ENCODE measurements at regions not wholly inside any gene's neighbourhood (a gene's known extent, or its start where the extent isn't known, plus 50 kb on each side); places are given as distances from the start of the nearest gene placed in this dataset.

DNA sequence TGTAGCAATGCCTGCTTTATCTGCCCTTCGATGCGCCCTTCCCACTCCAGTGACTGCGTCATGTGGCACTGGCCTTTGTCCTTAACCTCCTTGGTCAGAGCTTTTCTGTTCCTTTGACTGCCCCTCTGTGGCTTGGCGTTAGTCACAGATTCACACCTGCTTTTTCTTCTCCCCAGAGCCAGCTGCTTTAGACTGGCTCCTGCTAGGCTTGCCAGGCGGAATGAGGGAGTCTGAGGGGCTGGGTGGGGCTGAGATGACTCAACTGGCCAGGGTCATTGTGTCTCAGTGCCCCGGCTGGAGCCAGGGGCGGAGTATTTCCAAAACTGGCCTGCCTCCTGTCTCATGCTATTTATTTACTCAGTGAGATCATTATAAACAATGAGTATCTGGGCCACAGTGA is 194.1 kb downstream of the EMX2 start:
- Mint-ChIP-seq H3K4me1 (peaks cover 19% of the 10 kb centered on the region), H3K27me3 (ENCODE audit: insufficient read depth, low read depth, poor library complexity) (peaks cover 29% of the 10 kb centered on the region), H3K9me3 (no peaks in the 10 kb centered on the region), H3K36me3 (ENCODE audit: low read depth) (no peaks in the 10 kb centered on the region), H3K27ac (no peak overlapping the region), H3K4me3 (no peak overlapping the region)
- DNase-seq (ENCODE audit: low spot score) (no peak), ATAC-seq (no peak)
- H2AFZ ChIP-seq: no peak overlapping the region
- H4K20me1 ChIP-seq (replicated peaks; ENCODE audit: insufficient read depth): no peaks in the 10 kb centered on the region
- H3K79me2 ChIP-seq (replicated peaks; ENCODE audit: insufficient read depth): no peaks in the 10 kb centered on the region
- peaks cover 22% of the 10 kb centered on the region for H3K4me1 ChIP-seq (ENCODE audit: insufficient read depth)
- H3K27me3 ChIP-seq (ENCODE audit: insufficient read depth): peaks cover 42% of the 10 kb centered on the region
- TF ChIP-seq, protein P1, sequence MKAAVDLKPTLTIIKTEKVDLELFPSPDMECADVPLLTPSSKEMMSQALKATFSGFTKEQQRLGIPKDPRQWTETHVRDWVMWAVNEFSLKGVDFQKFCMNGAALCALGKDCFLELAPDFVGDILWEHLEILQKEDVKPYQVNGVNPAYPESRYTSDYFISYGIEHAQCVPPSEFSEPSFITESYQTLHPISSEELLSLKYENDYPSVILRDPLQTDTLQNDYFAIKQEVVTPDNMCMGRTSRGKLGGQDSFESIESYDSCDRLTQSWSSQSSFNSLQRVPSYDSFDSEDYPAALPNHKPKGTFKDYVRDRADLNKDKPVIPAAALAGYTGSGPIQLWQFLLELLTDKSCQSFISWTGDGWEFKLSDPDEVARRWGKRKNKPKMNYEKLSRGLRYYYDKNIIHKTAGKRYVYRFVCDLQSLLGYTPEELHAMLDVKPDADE (IDR thresholded peaks at IDR 0.05): no peak
- TF ChIP-seq JUNB (IDR thresholded peaks at IDR 0.05; ENCODE audit: unreplicated experiment) (no peak), EZH2 (IDR thresholded peaks at IDR 0.05; ENCODE audit: low read depth, unreplicated experiment) (no peak), NANOG (IDR thresholded peaks at IDR 0.05; ENCODE audit: borderline replicate concordance) (no peak), STAT1 (IDR thresholded peaks at IDR 0.05; ENCODE audit: unreplicated experiment) (no peak), CREB1 (CRISPR knock-in tag; IDR thresholded peaks at IDR 0.05; ENCODE audit: low read depth) (no peak), ZNF331 (CRISPR knock-in tag; IDR thresholded peaks at IDR 0.05; ENCODE audit: low read depth) (no peak), EZH2phosphoT487 (IDR thresholded peaks at IDR 0.05; ENCODE audit: unreplicated experiment) (no peak), POLR2AphosphoS5 (IDR thresholded peaks at IDR 0.05; ENCODE audit: low read depth) (no peak), ZNF114 (CRISPR knock-in tag; IDR thresholded peaks at IDR 0.05) (no peak)
- TF ChIP-seq, protein P2, sequence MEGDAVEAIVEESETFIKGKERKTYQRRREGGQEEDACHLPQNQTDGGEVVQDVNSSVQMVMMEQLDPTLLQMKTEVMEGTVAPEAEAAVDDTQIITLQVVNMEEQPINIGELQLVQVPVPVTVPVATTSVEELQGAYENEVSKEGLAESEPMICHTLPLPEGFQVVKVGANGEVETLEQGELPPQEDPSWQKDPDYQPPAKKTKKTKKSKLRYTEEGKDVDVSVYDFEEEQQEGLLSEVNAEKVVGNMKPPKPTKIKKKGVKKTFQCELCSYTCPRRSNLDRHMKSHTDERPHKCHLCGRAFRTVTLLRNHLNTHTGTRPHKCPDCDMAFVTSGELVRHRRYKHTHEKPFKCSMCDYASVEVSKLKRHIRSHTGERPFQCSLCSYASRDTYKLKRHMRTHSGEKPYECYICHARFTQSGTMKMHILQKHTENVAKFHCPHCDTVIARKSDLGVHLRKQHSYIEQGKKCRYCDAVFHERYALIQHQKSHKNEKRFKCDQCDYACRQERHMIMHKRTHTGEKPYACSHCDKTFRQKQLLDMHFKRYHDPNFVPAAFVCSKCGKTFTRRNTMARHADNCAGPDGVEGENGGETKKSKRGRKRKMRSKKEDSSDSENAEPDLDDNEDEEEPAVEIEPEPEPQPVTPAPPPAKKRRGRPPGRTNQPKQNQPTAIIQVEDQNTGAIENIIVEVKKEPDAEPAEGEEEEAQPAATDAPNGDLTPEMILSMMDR (conservative IDR thresholded peaks at IDR 0.05; ENCODE audit: low read depth in 2 of 2): no peak
- TF ChIP-seq, protein P3, sequence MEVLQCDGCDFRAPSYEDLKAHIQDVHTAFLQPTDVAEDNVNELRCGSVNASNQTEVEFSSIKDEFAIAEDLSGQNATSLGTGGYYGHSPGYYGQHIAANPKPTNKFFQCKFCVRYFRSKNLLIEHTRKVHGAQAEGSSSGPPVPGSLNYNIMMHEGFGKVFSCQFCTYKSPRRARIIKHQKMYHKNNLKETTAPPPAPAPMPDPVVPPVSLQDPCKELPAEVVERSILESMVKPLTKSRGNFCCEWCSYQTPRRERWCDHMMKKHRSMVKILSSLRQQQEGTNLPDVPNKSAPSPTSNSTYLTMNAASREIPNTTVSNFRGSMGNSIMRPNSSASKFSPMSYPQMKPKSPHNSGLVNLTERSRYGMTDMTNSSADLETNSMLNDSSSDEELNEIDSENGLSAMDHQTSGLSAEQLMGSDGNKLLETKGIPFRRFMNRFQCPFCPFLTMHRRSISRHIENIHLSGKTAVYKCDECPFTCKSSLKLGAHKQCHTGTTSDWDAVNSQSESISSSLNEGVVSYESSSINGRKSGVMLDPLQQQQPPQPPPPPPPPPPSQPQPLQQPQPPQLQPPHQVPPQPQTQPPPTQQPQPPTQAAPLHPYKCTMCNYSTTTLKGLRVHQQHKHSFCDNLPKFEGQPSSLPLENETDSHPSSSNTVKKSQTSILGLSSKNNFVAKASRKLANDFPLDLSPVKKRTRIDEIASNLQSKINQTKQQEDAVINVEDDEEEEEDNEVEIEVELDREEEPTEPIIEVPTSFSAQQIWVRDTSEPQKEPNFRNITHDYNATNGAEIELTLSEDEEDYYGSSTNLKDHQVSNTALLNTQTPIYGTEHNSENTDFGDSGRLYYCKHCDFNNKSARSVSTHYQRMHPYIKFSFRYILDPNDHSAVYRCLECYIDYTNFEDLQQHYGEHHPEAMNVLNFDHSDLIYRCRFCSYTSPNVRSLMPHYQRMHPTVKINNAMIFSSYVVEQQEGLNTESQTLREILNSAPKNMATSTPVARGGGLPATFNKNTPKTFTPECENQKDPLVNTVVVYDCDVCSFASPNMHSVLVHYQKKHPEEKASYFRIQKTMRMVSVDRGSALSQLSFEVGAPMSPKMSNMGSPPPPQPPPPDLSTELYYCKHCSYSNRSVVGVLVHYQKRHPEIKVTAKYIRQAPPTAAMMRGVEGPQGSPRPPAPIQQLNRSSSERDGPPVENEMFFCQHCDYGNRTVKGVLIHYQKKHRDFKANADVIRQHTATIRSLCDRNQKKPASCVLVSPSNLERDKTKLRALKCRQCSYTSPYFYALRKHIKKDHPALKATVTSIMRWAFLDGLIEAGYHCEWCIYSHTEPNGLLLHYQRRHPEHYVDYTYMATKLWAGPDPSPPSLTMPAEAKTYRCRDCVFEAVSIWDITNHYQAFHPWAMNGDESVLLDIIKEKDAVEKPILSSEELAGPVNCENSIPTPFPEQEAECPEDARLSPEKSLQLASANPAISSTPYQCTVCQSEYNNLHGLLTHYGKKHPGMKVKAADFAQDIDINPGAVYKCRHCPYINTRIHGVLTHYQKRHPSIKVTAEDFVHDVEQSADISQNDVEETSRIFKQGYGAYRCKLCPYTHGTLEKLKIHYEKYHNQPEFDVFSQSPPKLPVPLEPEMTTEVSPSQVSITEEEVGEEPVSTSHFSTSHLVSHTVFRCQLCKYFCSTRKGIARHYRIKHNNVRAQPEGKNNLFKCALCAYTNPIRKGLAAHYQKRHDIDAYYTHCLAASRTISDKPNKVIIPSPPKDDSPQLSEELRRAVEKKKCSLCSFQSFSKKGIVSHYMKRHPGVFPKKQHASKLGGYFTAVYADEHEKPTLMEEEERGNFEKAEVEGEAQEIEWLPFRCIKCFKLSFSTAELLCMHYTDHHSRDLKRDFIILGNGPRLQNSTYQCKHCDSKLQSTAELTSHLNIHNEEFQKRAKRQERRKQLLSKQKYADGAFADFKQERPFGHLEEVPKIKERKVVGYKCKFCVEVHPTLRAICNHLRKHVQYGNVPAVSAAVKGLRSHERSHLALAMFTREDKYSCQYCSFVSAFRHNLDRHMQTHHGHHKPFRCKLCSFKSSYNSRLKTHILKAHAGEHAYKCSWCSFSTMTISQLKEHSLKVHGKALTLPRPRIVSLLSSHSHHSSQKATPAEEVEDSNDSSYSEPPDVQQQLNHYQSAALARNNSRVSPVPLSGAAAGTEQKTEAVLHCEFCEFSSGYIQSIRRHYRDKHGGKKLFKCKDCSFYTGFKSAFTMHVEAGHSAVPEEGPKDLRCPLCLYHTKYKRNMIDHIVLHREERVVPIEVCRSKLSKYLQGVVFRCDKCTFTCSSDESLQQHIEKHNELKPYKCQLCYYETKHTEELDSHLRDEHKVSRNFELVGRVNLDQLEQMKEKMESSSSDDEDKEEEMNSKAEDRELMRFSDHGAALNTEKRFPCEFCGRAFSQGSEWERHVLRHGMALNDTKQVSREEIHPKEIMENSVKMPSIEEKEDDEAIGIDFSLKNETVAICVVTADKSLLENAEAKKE (CRISPR knock-in tag; IDR thresholded peaks at IDR 0.05): no peak
- TF ChIP-seq, protein P4, sequence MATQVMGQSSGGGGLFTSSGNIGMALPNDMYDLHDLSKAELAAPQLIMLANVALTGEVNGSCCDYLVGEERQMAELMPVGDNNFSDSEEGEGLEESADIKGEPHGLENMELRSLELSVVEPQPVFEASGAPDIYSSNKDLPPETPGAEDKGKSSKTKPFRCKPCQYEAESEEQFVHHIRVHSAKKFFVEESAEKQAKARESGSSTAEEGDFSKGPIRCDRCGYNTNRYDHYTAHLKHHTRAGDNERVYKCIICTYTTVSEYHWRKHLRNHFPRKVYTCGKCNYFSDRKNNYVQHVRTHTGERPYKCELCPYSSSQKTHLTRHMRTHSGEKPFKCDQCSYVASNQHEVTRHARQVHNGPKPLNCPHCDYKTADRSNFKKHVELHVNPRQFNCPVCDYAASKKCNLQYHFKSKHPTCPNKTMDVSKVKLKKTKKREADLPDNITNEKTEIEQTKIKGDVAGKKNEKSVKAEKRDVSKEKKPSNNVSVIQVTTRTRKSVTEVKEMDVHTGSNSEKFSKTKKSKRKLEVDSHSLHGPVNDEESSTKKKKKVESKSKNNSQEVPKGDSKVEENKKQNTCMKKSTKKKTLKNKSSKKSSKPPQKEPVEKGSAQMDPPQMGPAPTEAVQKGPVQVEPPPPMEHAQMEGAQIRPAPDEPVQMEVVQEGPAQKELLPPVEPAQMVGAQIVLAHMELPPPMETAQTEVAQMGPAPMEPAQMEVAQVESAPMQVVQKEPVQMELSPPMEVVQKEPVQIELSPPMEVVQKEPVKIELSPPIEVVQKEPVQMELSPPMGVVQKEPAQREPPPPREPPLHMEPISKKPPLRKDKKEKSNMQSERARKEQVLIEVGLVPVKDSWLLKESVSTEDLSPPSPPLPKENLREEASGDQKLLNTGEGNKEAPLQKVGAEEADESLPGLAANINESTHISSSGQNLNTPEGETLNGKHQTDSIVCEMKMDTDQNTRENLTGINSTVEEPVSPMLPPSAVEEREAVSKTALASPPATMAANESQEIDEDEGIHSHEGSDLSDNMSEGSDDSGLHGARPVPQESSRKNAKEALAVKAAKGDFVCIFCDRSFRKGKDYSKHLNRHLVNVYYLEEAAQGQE (IDR thresholded peaks at IDR 0.05; ENCODE audit: unreplicated experiment): no peak
- no peak overlapping the region for H3K27ac ChIP-seq (ENCODE audit: low read depth)
- H3K36me3 ChIP-seq (ENCODE audit: insufficient read depth): no peaks in the 10 kb centered on the region
- no peaks in the 10 kb centered on the region for H3K9me2 ChIP-seq (ENCODE audit: insufficient read depth)
- no peak overlapping the region for H3K4me2 ChIP-seq
- H3K4me3 ChIP-seq: no peak overlapping the region
- H3F3A ChIP-seq (replicated peaks; ENCODE audit: low read depth): no peaks in the 10 kb centered on the region

Measured in GM23338 (cell line).